ENCODE measurements at regions not wholly inside any gene's neighbourhood (a gene's known extent, or its start where the extent isn't known, plus 50 kb on each side); places are given as distances from the start of the nearest gene placed in this dataset.
"Not testable (repeated sequence)": the region's sequence is repeated elsewhere in the genome, so short reads cannot be mapped to it uniquely, and the experiment has no call there.

DNA sequence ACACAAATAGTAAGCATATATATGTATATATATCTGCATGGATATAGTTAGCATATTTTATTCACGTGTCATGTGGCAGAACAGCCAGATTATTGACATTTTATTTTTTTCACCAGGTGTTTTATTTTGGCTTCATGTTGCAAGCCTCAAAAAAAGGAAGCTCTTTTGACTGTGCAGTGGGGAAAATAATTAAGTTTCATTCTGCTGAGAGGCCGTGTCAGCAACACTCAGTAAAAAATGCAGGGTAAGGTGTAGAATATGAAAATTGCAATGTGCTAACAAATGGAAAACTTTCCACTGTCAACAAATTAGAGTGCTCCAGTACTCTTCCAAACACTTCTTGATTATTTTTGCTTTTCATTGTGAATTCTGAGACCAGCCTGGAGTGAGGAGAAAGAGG, 511.5 kb downstream of the GLUD2 start:
- no peak for ATAC-seq (ENCODE audit: insufficient number of reproducible peaks, low FRiP score, low read depth)
- Histone ChIP-seq H3K27me3 (replicated peaks; ENCODE audit: insufficient read depth) (no peaks in the 10 kb centered on the region), H3K4me1 (ENCODE audit: control insufficient read depth in 1 of 2, low read depth in 2 of 2) (no peaks in the 10 kb centered on the region), H3K4me3 (no peak overlapping the region), H3K9me3 (no peaks in the 10 kb centered on the region), H3K27ac (no peak overlapping the region), H3K36me3 (no peaks in the 10 kb centered on the region)
- no peak for DNase-seq (ENCODE audit: low spot score)
- TF ChIP-seq, protein P1, sequence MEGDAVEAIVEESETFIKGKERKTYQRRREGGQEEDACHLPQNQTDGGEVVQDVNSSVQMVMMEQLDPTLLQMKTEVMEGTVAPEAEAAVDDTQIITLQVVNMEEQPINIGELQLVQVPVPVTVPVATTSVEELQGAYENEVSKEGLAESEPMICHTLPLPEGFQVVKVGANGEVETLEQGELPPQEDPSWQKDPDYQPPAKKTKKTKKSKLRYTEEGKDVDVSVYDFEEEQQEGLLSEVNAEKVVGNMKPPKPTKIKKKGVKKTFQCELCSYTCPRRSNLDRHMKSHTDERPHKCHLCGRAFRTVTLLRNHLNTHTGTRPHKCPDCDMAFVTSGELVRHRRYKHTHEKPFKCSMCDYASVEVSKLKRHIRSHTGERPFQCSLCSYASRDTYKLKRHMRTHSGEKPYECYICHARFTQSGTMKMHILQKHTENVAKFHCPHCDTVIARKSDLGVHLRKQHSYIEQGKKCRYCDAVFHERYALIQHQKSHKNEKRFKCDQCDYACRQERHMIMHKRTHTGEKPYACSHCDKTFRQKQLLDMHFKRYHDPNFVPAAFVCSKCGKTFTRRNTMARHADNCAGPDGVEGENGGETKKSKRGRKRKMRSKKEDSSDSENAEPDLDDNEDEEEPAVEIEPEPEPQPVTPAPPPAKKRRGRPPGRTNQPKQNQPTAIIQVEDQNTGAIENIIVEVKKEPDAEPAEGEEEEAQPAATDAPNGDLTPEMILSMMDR (IDR thresholded peaks at IDR 0.05) = no peak

GRCh38 chrX:121562616-121563015, 515.2 kb downstream of the GLUD2 start:
- no peak overlapping the region for H3K4me3 ChIP-seq
- DNase-seq (ENCODE audit: low spot score) = no peak
- TF ChIP-seq, protein P1 (IDR thresholded peaks at IDR 0.05) = no peak
- H3K4me1 ChIP-seq (ENCODE audit: control insufficient read depth in 1 of 2, low read depth in 2 of 2) = no peaks in the 10 kb centered on the region
- no peaks in the 10 kb centered on the region for H3K27me3 ChIP-seq (replicated peaks; ENCODE audit: insufficient read depth)
- H3K36me3 ChIP-seq = no peaks in the 10 kb centered on the region
- no peak for ATAC-seq (ENCODE audit: insufficient number of reproducible peaks, low FRiP score, low read depth)
- H3K27ac ChIP-seq = no peak overlapping the region
- no peaks in the 10 kb centered on the region for H3K9me3 ChIP-seq

DNA sequence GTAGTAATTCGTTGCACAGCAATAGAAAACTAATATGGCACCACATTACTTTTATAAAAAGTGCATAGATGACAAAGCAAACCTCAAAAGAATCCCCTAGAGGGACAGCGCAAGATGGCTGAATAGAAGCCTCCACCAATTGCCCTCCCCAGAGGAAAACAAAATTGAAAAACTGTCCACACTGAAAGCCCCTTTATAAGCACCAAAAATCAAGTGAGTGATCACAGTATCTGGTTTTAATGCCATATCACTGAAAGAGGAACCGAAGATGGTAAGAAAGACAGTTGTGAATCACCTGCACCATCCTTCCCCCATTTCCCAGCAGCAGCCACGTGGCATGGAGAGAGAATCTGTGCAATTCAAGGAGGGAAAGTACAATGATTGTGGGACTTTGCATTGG, 522.2 kb downstream of the GLUD2 start:
- no peak for ATAC-seq (ENCODE audit: insufficient number of reproducible peaks, low FRiP score, low read depth)
- Histone ChIP-seq H3K36me3 (no peaks in the 10 kb centered on the region), H3K27ac (no peak overlapping the region), H3K9me3 (no peaks in the 10 kb centered on the region), H3K27me3 (replicated peaks; ENCODE audit: insufficient read depth) (no peaks in the 10 kb centered on the region), H3K4me3 (no peak overlapping the region), H3K4me1 (ENCODE audit: control insufficient read depth in 1 of 2, low read depth in 2 of 2) (no peaks in the 10 kb centered on the region)
- no peak for DNase-seq (ENCODE audit: low spot score)
- TF ChIP-seq, protein P1 (IDR thresholded peaks at IDR 0.05) = no peak

GRCh38 chrX:121570072-121570841, 522.8 kb downstream of the GLUD2 start:
- no peaks in the 10 kb centered on the region for H3K9me3 ChIP-seq
- TF ChIP-seq, protein P1 (IDR thresholded peaks at IDR 0.05) = no peak
- ATAC-seq (ENCODE audit: insufficient number of reproducible peaks, low FRiP score, low read depth) = no peak
- H3K4me3 ChIP-seq = no peak overlapping the region
- H3K4me1 ChIP-seq (ENCODE audit: control insufficient read depth in 1 of 2, low read depth in 2 of 2) = no peaks in the 10 kb centered on the region
- no peaks in the 10 kb centered on the region for H3K27me3 ChIP-seq (replicated peaks; ENCODE audit: insufficient read depth)
- no peak overlapping the region for H3K27ac ChIP-seq
- DNase-seq (ENCODE audit: low spot score) = no peak
- no peaks in the 10 kb centered on the region for H3K36me3 ChIP-seq

DNA sequence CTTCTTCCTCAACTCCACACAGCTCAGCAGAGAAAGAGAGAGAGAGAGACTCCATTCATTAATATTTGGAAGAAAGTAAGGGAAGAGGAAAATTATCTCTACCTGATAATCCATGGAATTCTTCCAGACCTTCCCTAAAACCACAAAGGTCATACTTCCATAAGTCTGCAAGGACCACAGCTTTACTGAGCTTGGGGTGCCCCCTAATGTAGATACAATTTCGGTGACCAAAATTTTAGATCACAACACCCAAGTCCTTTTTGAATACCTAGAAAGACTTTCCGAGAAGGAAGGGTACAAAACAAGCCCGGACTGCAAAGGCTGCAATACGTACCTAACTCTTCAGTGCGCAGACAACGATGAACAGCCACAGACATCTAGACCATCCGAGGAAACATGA, 523.9 kb downstream of the GLUD2 start:
- H3K36me3 ChIP-seq = no peaks in the 10 kb centered on the region
- H3K4me1 ChIP-seq (ENCODE audit: control insufficient read depth in 1 of 2, low read depth in 2 of 2) = no peaks in the 10 kb centered on the region
- DNase-seq (ENCODE audit: low spot score) (no peak), ATAC-seq (ENCODE audit: insufficient number of reproducible peaks, low FRiP score, low read depth) (no peak)
- no peaks in the 10 kb centered on the region for H3K9me3 ChIP-seq
- no peak overlapping the region for H3K4me3 ChIP-seq
- no peak overlapping the region for H3K27ac ChIP-seq
- TF ChIP-seq, protein P1 (IDR thresholded peaks at IDR 0.05) = no peak
- H3K27me3 ChIP-seq (replicated peaks; ENCODE audit: insufficient read depth) = no peaks in the 10 kb centered on the region

DNA sequence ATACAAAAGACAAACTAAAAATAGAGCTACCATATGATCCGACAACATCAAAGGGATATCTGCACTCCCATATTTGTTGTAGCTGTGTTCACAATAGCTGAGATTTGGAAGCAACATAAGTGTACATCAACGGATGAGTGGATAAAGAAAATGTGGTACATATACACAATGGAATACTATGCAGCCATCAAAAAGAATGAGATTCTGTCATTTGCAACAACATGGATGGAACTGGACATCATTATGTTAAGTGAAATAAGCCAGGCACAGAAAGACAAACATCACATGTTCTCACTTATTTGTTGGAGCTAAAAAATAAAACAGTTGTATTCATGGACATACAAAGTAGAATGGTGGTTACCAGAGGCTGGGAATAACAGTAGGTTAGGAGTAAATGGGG, 527.0 kb downstream of the GLUD2 start:
- not testable (repeated sequence) for ATAC-seq (ENCODE audit: insufficient number of reproducible peaks, low FRiP score, low read depth); DNase-seq (ENCODE audit: low spot score); H3K27ac ChIP-seq

More for the DNA sequence above, 527.0 kb downstream of the GLUD2 start:
- H3K4me3 ChIP-seq; H3K4me1 ChIP-seq (ENCODE audit: control insufficient read depth in 1 of 2, low read depth in 2 of 2); H3K27me3 ChIP-seq (replicated peaks; ENCODE audit: insufficient read depth); H3K36me3 ChIP-seq; H3K9me3 ChIP-seq: not testable (repeated sequence)
